GM12878 (cell line): ENCODE measurements at regions not wholly inside any gene's neighbourhood (a gene's known extent, or its start where the extent isn't known, plus 50 kb on each side); places are given as distances from the start of the nearest gene placed in this dataset.

Experiments
- ATAC-seq: fragments of 200-7000 bp; cut with Tn5 transposase; 3 replicates; pipeline ENCODE4 v1.9.1; 2020; ENCODE audit warnings: mild to moderate bottlenecking, moderate library complexity
- BruUV-seq: library from RNA; stranded (reverse); fragments of 400-500 nt; replicated peaks from 2 replicates; lab custom pipeline; 2021; lab: Mats Ljungman, UMichigan
- CTCF ChIA-PET: fragments of 300-600 bp; sonication (Branson Sonifier 250); formaldehyde crosslinking; extraction: SDS; loops from one replicate; lab custom pipeline; 2021; ENCODE audit warnings: inconsistent platforms; lab: Yijun Ruan, JAX
- POLR2A ChIA-PET: fragments of 350-600 bp; formaldehyde crosslinking; extraction: SDS; loops from one replicate; lab custom pipeline; 2021; ENCODE audit warnings: inconsistent platforms; lab: Charles Lee
- RAD21 ChIA-PET: fragments of 300-600 bp; sonication (Branson Sonifier 250); formaldehyde crosslinking; loops from one replicate; lab custom pipeline; 2023; ENCODE audit warnings: antibody characterized with exemption; ENCODE audit not compliant: unreplicated experiment; lab: Charles Lee
- SMC1A ChIA-PET: fragments of 300-600 bp; sonication (Branson Sonifier 250); formaldehyde crosslinking; loops from one replicate; lab custom pipeline; 2023; ENCODE audit not compliant: unreplicated experiment, uncharacterized antibody; lab: Charles Lee
- DNase-seq: peaks from one replicate; pipeline ENCODE4 v3.0.0-alpha.2; 2011; ENCODE audit warnings: low read depth, low spot score
- FAIRE-seq: peaks from 3 replicates; lab custom pipeline; 2011; peaks lifted over from hg19 to GRCh38; lab: Jason Lieb, UNC
- H2AFZ ChIP-seq: 2 replicates; pipeline ENCODE4 v1.6.0; 2011; ENCODE audit warnings: low read depth, low read length, control low read depth; ENCODE audit not compliant: control insufficient read depth
- H3K27ac ChIP-seq: 2 replicates; pipeline ENCODE4 v1.5.1; 2011; ENCODE audit warnings: control low read depth; ENCODE audit not compliant: control insufficient read depth, insufficient read depth
- H3K27me3 ChIP-seq, 2 experiments: replicated peaks in 1 of 2; 2 replicates each; pipeline versions ENCODE4 v1.6.0 to v1.6.1; 2011; ENCODE audit warnings: low read length in 1 of 2; ENCODE audit not compliant: control insufficient read depth in 2 of 2, insufficient read depth in 2 of 2
- H3K36me3 ChIP-seq, 2 experiments: 2 replicates each; pipeline ENCODE4 v1.5.1; 2011; ENCODE audit warnings: low read length in 1 of 2; ENCODE audit not compliant: control insufficient read depth in 2 of 2, insufficient read depth in 2 of 2
- H3K4me1 ChIP-seq: 2 replicates; pipeline ENCODE4 v1.6.1; 2011; ENCODE audit warnings: mild to moderate bottlenecking, low read length, moderate library complexity, mixed read lengths; ENCODE audit not compliant: control insufficient read depth, insufficient read depth
- H3K4me2 ChIP-seq: 2 replicates; pipeline ENCODE4 v1.6.0; 2011; ENCODE audit warnings: control low read depth; ENCODE audit not compliant: control insufficient read depth, insufficient read depth
- H3K4me3 ChIP-seq: fragments of 200-600 bp; sonication (generic); 2 replicates; pipeline ENCODE4 v1.5.1; 2016
- H3K79me2 ChIP-seq: 2 replicates; pipeline ENCODE4 v1.6.0; 2011; ENCODE audit warnings: low read length; ENCODE audit not compliant: control insufficient read depth, insufficient read depth
- H3K9ac ChIP-seq: 2 replicates; pipeline ENCODE4 v1.8.0; 2011; ENCODE audit warnings: low read length, control low read depth, mixed read lengths; ENCODE audit not compliant: control insufficient read depth, insufficient read depth
- H3K9me3 ChIP-seq: replicated peaks from 3 replicates; pipeline ENCODE4 v1.5.1; 2011; ENCODE audit warnings: mild to moderate bottlenecking, low read length; ENCODE audit not compliant: control insufficient read depth, insufficient read depth
- H4K20me1 ChIP-seq: 2 replicates; pipeline ENCODE4 v1.6.0; 2011; ENCODE audit not compliant: control insufficient read depth, insufficient read depth
- ASH2L ChIP-seq: fragments of 300-600, 200-600 bp; sonication (generic); IDR thresholded peaks from 2 replicates; pipeline ENCODE4 v1.6.1; 2017; ENCODE audit warnings: low read depth, mild to moderate bottlenecking, borderline replicate concordance
- BACH1 ChIP-seq: fragments of 450-650 bp; IDR thresholded peaks from 2 replicates; pipeline ENCODE4 v1.6.1; 2017; ENCODE audit warnings: mild to moderate bottlenecking, borderline replicate concordance
- CBX3 ChIP-seq: fragments of 200-600 bp; sonication (generic); IDR thresholded peaks from 2 replicates; pipeline ENCODE4 v1.6.1; 2016; ENCODE audit warnings: low read depth, borderline replicate concordance
- E4F1 ChIP-seq: fragments of 450-650 bp; IDR thresholded peaks from 2 replicates; pipeline ENCODE4 v1.6.1; 2018; ENCODE audit warnings: borderline replicate concordance, mild to moderate bottlenecking; ENCODE audit not compliant: partially characterized antibody
- EP300 ChIP-seq, 2 experiments: fragments of 150-350 bp in 1 of 2; IDR thresholded peaks; 2 replicates each; pipeline ENCODE4 v1.6.1; 2011 to 2012; ENCODE audit warnings: low read depth in 2 of 2, low read length in 2 of 2, borderline replicate concordance in 1 of 2, improper control_type of control experiment in 1 of 2, inconsistent platforms in 1 of 2; ENCODE audit not compliant: control insufficient read depth in 1 of 2
- HDAC2 ChIP-seq: fragments of 200-600 bp; sonication (generic); IDR thresholded peaks from 2 replicates; pipeline ENCODE4 v1.6.1; 2017
- IKZF1 ChIP-seq: fragments of 450-650 bp; conservative IDR thresholded peaks from 2 replicates; pipeline ENCODE4 v1.6.1; 2017; ENCODE audit warnings: antibody characterized with exemption, mild to moderate bottlenecking
- NR2F1 ChIP-seq: fragments of 450-650 bp; conservative IDR thresholded peaks from 2 replicates; pipeline ENCODE4 v1.6.1; 2017; ENCODE audit warnings: mild to moderate bottlenecking
- TARDBP ChIP-seq: IDR thresholded peaks from 2 replicates; pipeline ENCODE4 v1.6.1; 2016; ENCODE audit warnings: borderline replicate concordance
- TCF7 ChIP-seq: IDR thresholded peaks from 2 replicates; pipeline ENCODE4 v1.6.1; 2014; ENCODE audit warnings: antibody characterized with exemption, borderline replicate concordance
- WGBS: methylation state at CpG from one replicate; pipeline ENCODE4 v1.1.6; 2016; ENCODE audit warnings: low lambda C conversion rate; ENCODE audit not compliant: insufficient replicate concordance, insufficient coverage; ENCODE audit errors: missing lambda C conversion rate; 5-methylcytosine and 5-hydroxymethylcytosine counted together
- in situ Hi-C: fragments of 300-500 bp; cut with MboI; formaldehyde crosslinking; loops from 9 replicates; pipeline ENCODE4 v1.14.3; 2018; ENCODE audit warnings: mixed read lengths
- intact Hi-C: fragments of 100-400 bp; cut with micrococcal nuclease; formaldehyde crosslinking; loops from one replicate; pipeline ENCODE4 v1.14.2; 2022; ENCODE audit not compliant: unreplicated experiment
- TF ChIP-seq, protein P1 (sequence below): fragments of 450-650 bp; IDR thresholded peaks from 2 replicates; pipeline ENCODE4 v1.6.1; 2017; ENCODE audit warnings: low read depth, mild to moderate bottlenecking, moderate library complexity

- no peak for TF ChIP-seq NR2F1
- no peak for TF ChIP-seq TCF7
- no peak for TF ChIP-seq BACH1
- no peak for TF ChIP-seq TARDBP
- TF ChIP-seq ASH2L, result no peak
- no peak for TF ChIP-seq HDAC2
Observed at GRCh38 chr5:4366628-4367027, 771.0 kb downstream of the IRX1 start (continued).

DNA sequence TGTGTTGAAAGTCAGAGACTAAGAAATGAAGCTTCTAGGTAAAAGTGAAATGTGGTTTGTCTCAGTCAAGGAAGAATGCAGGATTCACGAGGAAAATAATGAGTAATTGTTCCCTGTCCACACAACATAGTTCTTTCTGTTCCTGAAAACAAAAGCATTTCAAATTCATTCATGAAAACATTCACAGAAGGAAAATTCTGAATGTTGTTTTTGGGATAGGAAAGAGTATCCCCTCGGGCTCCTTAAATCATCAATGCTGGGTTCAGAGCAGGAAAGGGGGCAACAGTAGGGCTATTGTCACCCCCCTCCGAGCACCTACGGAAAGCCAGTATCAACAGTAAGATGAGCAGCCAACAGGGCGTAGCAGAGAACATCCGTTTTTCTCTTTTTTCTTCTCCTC, 769.9 kb upstream of the ADAMTS16 start:
- Histone ChIP-seq H3K9ac (no peak overlapping the region), H4K20me1 (no peaks in the 10 kb centered on the region), H3K79me2 (no peaks in the 10 kb centered on the region), H3K27me3 (no peaks in the 10 kb centered on the region), H3K9me3 (no peaks in the 10 kb centered on the region; the same call in 2 of the 3 replicates), H3K4me1 (no peaks in the 10 kb centered on the region), H2AFZ (no peak overlapping the region), H3K36me3 (no peaks in the 10 kb centered on the region), H3K4me2 (no peak overlapping the region), H3K27ac (no peak overlapping the region), H3K4me3 (no peak overlapping the region)
- WGBS, result 4% methylated on average over 6 of the region's 6 CpGs
- ChIA-PET POLR2A (no interaction called here), CTCF (no interaction called here), SMC1A (no interaction called here), RAD21 (no interaction called here)
- no peak for FAIRE-seq
- ATAC-seq, result no peak
- TF ChIP-seq ASH2L (no peak), E4F1 (no peak), EP300 (IDR thresholded peaks at IDR 0.05; ENCODE audit: borderline replicate concordance in 1 of 2, control insufficient read depth in 1 of 2, low read depth in 2 of 2, low read length in 2 of 2) (no peak), IKZF1 (no peak), CBX3 (no peak)
- TF ChIP-seq, protein P1, sequence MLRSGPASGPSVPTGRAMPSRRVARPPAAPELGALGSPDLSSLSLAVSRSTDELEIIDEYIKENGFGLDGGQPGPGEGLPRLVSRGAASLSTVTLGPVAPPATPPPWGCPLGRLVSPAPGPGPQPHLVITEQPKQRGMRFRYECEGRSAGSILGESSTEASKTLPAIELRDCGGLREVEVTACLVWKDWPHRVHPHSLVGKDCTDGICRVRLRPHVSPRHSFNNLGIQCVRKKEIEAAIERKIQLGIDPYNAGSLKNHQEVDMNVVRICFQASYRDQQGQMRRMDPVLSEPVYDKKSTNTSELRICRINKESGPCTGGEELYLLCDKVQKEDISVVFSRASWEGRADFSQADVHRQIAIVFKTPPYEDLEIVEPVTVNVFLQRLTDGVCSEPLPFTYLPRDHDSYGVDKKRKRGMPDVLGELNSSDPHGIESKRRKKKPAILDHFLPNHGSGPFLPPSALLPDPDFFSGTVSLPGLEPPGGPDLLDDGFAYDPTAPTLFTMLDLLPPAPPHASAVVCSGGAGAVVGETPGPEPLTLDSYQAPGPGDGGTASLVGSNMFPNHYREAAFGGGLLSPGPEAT, result no peak
- in situ Hi-C loops, result no loop called here
- intact Hi-C loops, result no loop called here
- DNase-seq, result no peak
- BruUV-seq, result no TSS peak
